ENCODE measurements at regions not wholly inside any gene's neighbourhood (a gene's known extent, or its start where the extent isn't known, plus 50 kb on each side); places are given as distances from the start of the nearest gene placed in this dataset.

- Histone ChIP-seq H3K9me3 (ENCODE audit: control insufficient read depth, insufficient read depth, low read depth, low read length) (no peaks in the 10 kb centered on the region), H3K27ac (ENCODE audit: extremely low read depth, low read depth, low read length) (no peak overlapping the region), H3K36me3 (ENCODE audit: control insufficient read depth in 2 of 2, insufficient read depth in 1 of 2, low read length in 2 of 2) (no peaks in the 10 kb centered on the region), H3K4me1 (ENCODE audit: control insufficient read depth, insufficient read depth, low read length) (no peaks in the 10 kb centered on the region), H3K4me3 (ENCODE audit: low read depth, low read length) (no peak overlapping the region)
- no peak for TF ChIP-seq ZNF146 (tag by site-specific recombination; IDR thresholded peaks at IDR 0.05)
- ChIA-PET POLR2A (no interaction called here), CTCF (interaction anchor here (0.6 kb wide), 1 partner anchor 231 kb away, joined by 3 read pairs; no protein-coding TSS in a partner anchor)
These were observed 857.9 kb downstream of the TBC1D22A start for GRCh38 chr22:47620391-47620790.

GRCh38 chr22:47619631-47620030 is 857.2 kb downstream of the TBC1D22A start:
- ChIA-PET CTCF (no interaction called here), POLR2A (no interaction called here)
- no peak for TF ChIP-seq KLF9 (tag by site-specific recombination; IDR thresholded peaks at IDR 0.05; ENCODE audit: low read depth)
- TF ChIP-seq ZNF426 (tag by site-specific recombination; IDR thresholded peaks at IDR 0.05): no peak
- no peak for TF ChIP-seq ZNF596 (tag by site-specific recombination; IDR thresholded peaks at IDR 0.05)
- TF ChIP-seq ZSCAN4 (tag by site-specific recombination; IDR thresholded peaks at IDR 0.05): no peak
- Histone ChIP-seq H3K4me3 (ENCODE audit: low read depth, low read length) (no peak overlapping the region), H3K4me1 (ENCODE audit: control insufficient read depth, insufficient read depth, low read length) (no peaks in the 10 kb centered on the region), H3K36me3 (ENCODE audit: control insufficient read depth in 2 of 2, insufficient read depth in 1 of 2, low read length in 2 of 2) (no peaks in the 10 kb centered on the region), H3K9me3 (ENCODE audit: control insufficient read depth, insufficient read depth, low read depth, low read length) (no peaks in the 10 kb centered on the region), H3K27ac (ENCODE audit: extremely low read depth, low read depth, low read length) (no peak overlapping the region)

GRCh38 chr22:47618180-47619010 is 855.9 kb downstream of the TBC1D22A start:
- TF ChIP-seq ZNF785 (tag by site-specific recombination; IDR thresholded peaks at IDR 0.05) (no peak), GLIS1 (tag by site-specific recombination; IDR thresholded peaks at IDR 0.05) (peak; percentile 38), ZNF658 (tag by site-specific recombination; IDR thresholded peaks at IDR 0.05) (no peak), ZIC2 (tag by site-specific recombination; IDR thresholded peaks at IDR 0.05) (peak; percentile 45)
- no peak overlapping the region for H3K27ac ChIP-seq (ENCODE audit: extremely low read depth, low read depth, low read length)
- H3K4me1 ChIP-seq (ENCODE audit: control insufficient read depth, insufficient read depth, low read length): no peaks in the 10 kb centered on the region
- H3K4me3 ChIP-seq (ENCODE audit: low read depth, low read length): no peak overlapping the region
- H3K9me3 ChIP-seq (ENCODE audit: control insufficient read depth, insufficient read depth, low read depth, low read length): no peaks in the 10 kb centered on the region
- H3K36me3 ChIP-seq (ENCODE audit: control insufficient read depth in 2 of 2, insufficient read depth in 1 of 2, low read length in 2 of 2): no peaks in the 10 kb centered on the region
- CTCF ChIA-PET: no interaction called here
- POLR2A ChIA-PET: no interaction called here

- ChIA-PET POLR2A (no interaction called here), CTCF (no interaction called here)
- H3K4me3 ChIP-seq (ENCODE audit: low read depth, low read length): no peak overlapping the region
- no peaks in the 10 kb centered on the region for H3K36me3 ChIP-seq (ENCODE audit: control insufficient read depth in 2 of 2, insufficient read depth in 1 of 2, low read length in 2 of 2)
- no peaks in the 10 kb centered on the region for H3K9me3 ChIP-seq (ENCODE audit: control insufficient read depth, insufficient read depth, low read depth, low read length)
- TF ChIP-seq ZNF701 (tag by site-specific recombination; IDR thresholded peaks at IDR 0.05): no peak
- TF ChIP-seq ZNF146 (tag by site-specific recombination; IDR thresholded peaks at IDR 0.05): peak; percentile 22; the same call in 1 of the 2 replicates
- no peak overlapping the region for H3K27ac ChIP-seq (ENCODE audit: extremely low read depth, low read depth, low read length)
- no peaks in the 10 kb centered on the region for H3K4me1 ChIP-seq (ENCODE audit: control insufficient read depth, insufficient read depth, low read length)
These were observed 854.7 kb downstream of the TBC1D22A start for GRCh38 chr22:47617186-47617585.

GRCh38 chr22:47616396-47617020 is 854.1 kb downstream of the TBC1D22A start:
- H3K4me1 ChIP-seq (ENCODE audit: control insufficient read depth, insufficient read depth, low read length): no peaks in the 10 kb centered on the region
- H3K4me3 ChIP-seq (ENCODE audit: low read depth, low read length): no peak overlapping the region
- no peaks in the 10 kb centered on the region for H3K36me3 ChIP-seq (ENCODE audit: control insufficient read depth in 2 of 2, insufficient read depth in 1 of 2, low read length in 2 of 2)
- TF ChIP-seq ZBTB1 (tag by site-specific recombination; IDR thresholded peaks at IDR 0.05): no peak
- TF ChIP-seq ZNF148 (tag by site-specific recombination; IDR thresholded peaks at IDR 0.05; ENCODE audit: borderline replicate concordance): no peak
- CTCF ChIA-PET: interaction anchor here (0.8 kb wide), 1 partner anchor 31 kb away, joined by 3 read pairs; no protein-coding TSS in a partner anchor
- POLR2A ChIA-PET: no interaction called here
- no peak overlapping the region for H3K27ac ChIP-seq (ENCODE audit: extremely low read depth, low read depth, low read length)
- H3K9me3 ChIP-seq (ENCODE audit: control insufficient read depth, insufficient read depth, low read depth, low read length): no peaks in the 10 kb centered on the region
